SH-SY5Y (cell line): ENCODE measurements at regions not wholly inside any gene's neighbourhood (a gene's known extent, or its start where the extent isn't known, plus 50 kb on each side); places are given as distances from the start of the nearest gene placed in this dataset.

ENCODE experiments used
- GATA2 ChIP-seq: IDR thresholded peaks from 2 replicates; pipeline ENCODE4 v1.6.1; 2011; ENCODE audit warnings: mild to moderate bottlenecking, low read depth, low read length
- GATA3 ChIP-seq: IDR thresholded peaks from 2 replicates; pipeline ENCODE4 v1.6.1; 2011; ENCODE audit warnings: low read depth, mild to moderate bottlenecking, low read length, moderate library complexity

DNA sequence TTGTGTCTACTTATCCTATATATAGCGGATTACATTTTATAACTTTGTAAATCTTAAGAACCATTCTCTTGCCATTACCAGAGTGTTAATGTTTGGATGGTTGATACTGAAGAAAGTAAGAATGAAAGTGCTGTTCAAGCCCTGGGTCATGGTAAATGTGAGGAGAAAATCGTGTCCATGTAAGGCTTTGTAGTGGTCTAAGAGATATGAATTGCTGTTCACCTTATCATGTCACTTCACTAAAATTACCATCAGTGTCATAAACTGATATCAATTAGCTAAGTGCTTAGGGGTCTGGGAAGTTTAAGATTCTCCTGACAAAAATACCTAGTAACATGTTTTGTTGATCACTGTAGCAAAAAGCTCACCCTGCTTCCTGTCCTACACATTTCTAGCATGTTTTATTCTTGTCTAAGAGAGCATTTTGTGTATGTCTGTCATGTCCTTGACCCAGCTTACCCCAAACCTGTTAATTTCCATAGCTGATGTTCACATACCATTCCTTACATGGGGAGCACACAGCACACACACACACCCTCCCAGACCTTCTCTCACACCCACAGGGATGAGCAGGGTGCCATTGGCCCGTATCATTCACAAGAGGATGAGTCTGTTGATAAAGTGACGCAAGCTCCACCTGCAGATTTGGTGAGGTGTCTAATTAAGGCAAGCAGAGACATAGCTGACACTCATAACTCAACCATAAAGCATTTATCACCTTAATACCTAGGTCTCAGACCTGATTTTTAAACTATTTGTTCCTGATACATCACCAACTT, 125.1 kb upstream of the PAM start:
- TF ChIP-seq GATA2 (no peak), GATA3 (no peak)

DNA sequence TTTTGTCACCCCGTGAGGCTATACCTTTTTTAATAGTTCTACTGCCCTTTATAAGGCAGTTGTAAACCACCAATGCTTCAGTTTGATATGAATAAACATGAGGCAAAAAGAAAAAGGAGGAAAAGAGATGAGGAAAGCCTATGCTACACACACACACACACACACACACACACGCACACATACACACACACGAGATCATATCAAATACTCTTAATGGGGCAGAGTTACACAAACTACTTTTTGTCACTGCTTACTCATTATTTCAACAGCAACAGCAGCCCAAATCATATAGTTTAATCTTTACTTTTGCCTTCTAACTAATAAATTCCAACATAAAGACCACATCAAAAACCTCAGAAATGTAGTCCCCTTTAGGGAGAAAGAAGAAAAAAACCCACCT, 116.8 kb upstream of the PAM start:
- TF ChIP-seq GATA2, result no peak
- TF ChIP-seq GATA3, result no peak

GRCh38 chr5:102638912-102639652, 116.0 kb upstream of the PAM start:
- no peak for TF ChIP-seq GATA3
- TF ChIP-seq GATA2, result no peak

GRCh38 chr5:102649731-102650130, 105.4 kb upstream of the PAM start:
- TF ChIP-seq GATA3 (no peak), GATA2 (no peak)

- TF ChIP-seq GATA2 (no peak), GATA3 (no peak)
Measured at GRCh38 chr5:102651466-102651865, 103.6 kb upstream of the PAM start.

- TF ChIP-seq GATA3, result no peak
- no peak for TF ChIP-seq GATA2
Measured at GRCh38 chr5:102654559-102655349, 100.4 kb upstream of the PAM start.

DNA sequence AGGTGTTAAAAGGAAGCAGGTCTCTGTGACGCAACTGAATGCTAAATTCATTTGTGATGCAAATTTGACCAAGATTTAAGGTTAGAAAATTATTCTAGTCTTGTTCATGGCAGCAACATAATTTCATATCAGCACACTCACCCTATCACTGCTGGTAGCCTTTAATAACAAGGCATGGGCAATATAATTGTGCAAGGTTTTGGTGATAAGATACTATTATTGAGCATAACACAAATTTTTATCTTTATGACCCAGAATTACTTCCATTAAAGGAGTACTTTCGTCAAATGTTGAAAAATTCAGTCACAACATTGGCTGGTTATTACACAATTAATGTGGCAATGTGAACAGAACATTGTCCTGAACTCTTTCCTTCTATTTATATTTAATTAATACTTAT, 96.0 kb upstream of the PAM start:
- TF ChIP-seq GATA2, result no peak
- TF ChIP-seq GATA3, result no peak

DNA sequence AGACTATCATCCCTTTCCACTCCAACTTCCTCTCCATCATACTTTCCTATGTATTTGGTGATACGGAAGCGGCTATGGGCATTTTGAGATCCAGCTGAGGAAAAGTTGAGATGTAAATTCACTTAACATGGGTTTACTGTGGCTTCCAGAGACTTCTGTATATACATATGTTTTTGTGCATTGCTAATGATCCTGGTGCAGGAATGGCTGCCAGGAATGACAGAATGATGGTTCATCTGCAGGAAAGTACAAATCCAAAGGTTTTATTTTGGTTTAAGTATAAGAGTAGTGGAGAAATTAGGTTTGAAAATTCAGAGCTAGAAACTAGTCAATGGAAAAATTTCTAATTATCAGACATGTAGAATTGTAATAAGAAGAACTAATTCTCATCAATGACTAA, 95.0 kb upstream of the PAM start:
- no peak for TF ChIP-seq GATA2

DNA sequence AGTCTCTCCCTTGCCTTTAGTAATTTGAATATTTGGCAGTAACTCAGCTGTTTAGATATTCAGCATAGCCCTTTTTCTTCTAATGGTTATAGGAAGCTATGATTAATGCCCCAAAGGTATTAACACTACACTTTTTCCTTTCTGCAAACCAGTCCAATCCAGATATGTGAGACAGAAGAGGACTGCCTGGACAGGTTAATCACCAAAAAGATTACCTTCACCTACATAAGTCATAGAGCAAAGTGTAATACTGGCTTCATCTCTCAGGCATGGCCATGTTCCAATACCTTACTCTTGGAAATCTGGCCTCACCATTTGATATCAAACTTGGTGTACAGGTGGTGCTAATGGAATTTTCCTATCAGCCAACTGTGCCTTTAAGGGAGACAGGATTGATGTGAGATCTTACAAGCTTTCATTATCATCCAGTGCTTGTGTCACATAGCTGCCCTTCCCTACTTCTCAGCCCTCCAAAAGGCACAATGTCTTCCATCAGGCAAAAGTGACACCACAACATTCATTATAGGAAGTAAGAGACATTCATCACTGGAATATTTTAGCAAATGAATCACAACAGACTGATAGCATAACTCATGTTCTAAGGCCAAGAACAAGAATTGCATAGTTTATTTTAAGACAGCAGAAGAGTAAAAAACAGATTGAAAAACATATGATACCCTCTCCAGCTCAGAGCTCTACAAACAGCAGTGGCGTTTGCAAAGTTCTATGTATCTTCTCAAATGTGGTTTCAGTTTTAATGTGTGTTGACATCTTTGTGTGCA, 91.2 kb upstream of the PAM start:
- TF ChIP-seq GATA3 (no peak), GATA2 (no peak)

- no peak for TF ChIP-seq GATA2
- TF ChIP-seq GATA3, result no peak
Measured at GRCh38 chr5:102664616-102665335, 90.3 kb upstream of the PAM start.

- TF ChIP-seq GATA3 (no peak), GATA2 (no peak)
Measured at GRCh38 chr5:102666164-102666946, 88.8 kb upstream of the PAM start.

- TF ChIP-seq GATA3 (no peak), GATA2 (no peak)
Measured at GRCh38 chr5:102668220-102668932, 86.7 kb upstream of the PAM start.
